A549 (cell line): ENCODE measurements at regions not wholly inside any gene's neighbourhood (a gene's known extent, or its start where the extent isn't known, plus 50 kb on each side); places are given as distances from the start of the nearest gene placed in this dataset.

Experiments
- CHD2 ChIP-seq: fragments of 150-350 bp; IDR thresholded peaks from 2 replicates; pipeline ENCODE4 v1.6.1; 2014; ENCODE audit warnings: low read length; ENCODE audit not compliant: partially characterized antibody
- CTCF ChIP-seq: fragments of >200 bp; sonication (Bioruptor Twin); formaldehyde crosslinking; IDR thresholded peaks from 3 replicates; pipeline ENCODE4 v1.5.1; 2016
- E2F6 ChIP-seq: IDR thresholded peaks from 2 replicates; pipeline ENCODE4 v1.6.1; 2012; ENCODE audit warnings: low read depth, borderline replicate concordance
- EP300 ChIP-seq, 2 experiments: fragments of >200 bp; sonication (Bioruptor Twin); formaldehyde crosslinking; IDR thresholded peaks; 2 replicates in 1 of 2; 3 replicates in 1 of 2; pipeline ENCODE4 v1.6.1; 2016 to 2017
- HEYL ChIP-seq: fragments of 250-450 bp; sonication (Bioruptor Pico); IDR thresholded peaks from 2 replicates; pipeline ENCODE4 v1.8.0; 2021; ENCODE audit warnings: mild to moderate bottlenecking, moderate library complexity
- JUN ChIP-seq, 2 experiments: fragments of >200 bp; sonication (Bioruptor Twin); formaldehyde crosslinking; IDR thresholded peaks; 2 replicates in 1 of 2; 3 replicates in 1 of 2; pipeline ENCODE4 v1.6.1; 2016 to 2017
- MAX ChIP-seq: IDR thresholded peaks from 2 replicates; pipeline ENCODE4 v1.6.1; 2012
- POLR2A ChIP-seq: IDR thresholded peaks from 2 replicates; pipeline ENCODE4 v1.6.1; 2012; ENCODE audit warnings: mild to moderate bottlenecking, low read length
- REST ChIP-seq: fragments of 200-600 bp; sonication (generic); IDR thresholded peaks from 2 replicates; pipeline ENCODE4 v1.6.1; 2016; ENCODE audit warnings: antibody characterized with exemption, mild to moderate bottlenecking, moderate library complexity
- SREBF2 ChIP-seq: fragments of 450-650 bp; IDR thresholded peaks from 2 replicates; pipeline ENCODE4 v1.6.1; 2014; ENCODE audit warnings: mild to moderate bottlenecking, moderate library complexity
- ZC3H11A ChIP-seq: fragments of 450-650 bp; IDR thresholded peaks from 2 replicates; pipeline ENCODE4 v1.6.1; 2014; ENCODE audit warnings: antibody characterized with exemption, mild to moderate bottlenecking

- TF ChIP-seq SREBF2, result no peak
- no peak for TF ChIP-seq MAX
- TF ChIP-seq EP300 (IDR thresholded peaks at IDR 0.05), result no peak
- no peak for TF ChIP-seq ZC3H11A
- TF ChIP-seq CTCF, result no peak
- no peak for TF ChIP-seq HEYL (CRISPR knock-in tag)
- no peak for TF ChIP-seq JUN (IDR thresholded peaks at IDR 0.05)
- TF ChIP-seq CHD2, result no peak
- TF ChIP-seq E2F6, result no peak
- no peak for TF ChIP-seq POLR2A
- no peak for TF ChIP-seq REST
Measured at GRCh38 chr1:68328490-68328889, 96.2 kb upstream of the WLS start.
